GM12875 (cell line): ENCODE measurements at regions not wholly inside any gene's neighbourhood (a gene's known extent, or its start where the extent isn't known, plus 50 kb on each side); places are given as distances from the start of the nearest gene placed in this dataset.

ENCODE experiments used
- H3K4me3 ChIP-seq: one replicate; pipeline ENCODE4 v1.5.1; 2011; ENCODE audit warnings: low read depth, low read length, control low read depth
- CTCF ChIP-seq: IDR thresholded peaks from 2 replicates; pipeline ENCODE4 v1.5.1; 2011; ENCODE audit warnings: low read depth, mild to moderate bottlenecking, control low read depth, inconsistent platforms, low read length, moderate library complexity, borderline replicate concordance; ENCODE audit not compliant: insufficient read depth

- no peak overlapping the region for H3K4me3 ChIP-seq
- no peak for TF ChIP-seq CTCF
These were observed 386.0 kb downstream of the TLL1 start for GRCh38 chr4:166259081-166259480.

GRCh38 chr4:166274136-166274761, 401.2 kb downstream of the TLL1 start:
- H3K4me3 ChIP-seq, result no peak overlapping the region
- TF ChIP-seq CTCF, result no peak

GRCh38 chr4:166274775-166275174, 401.7 kb downstream of the TLL1 start:
- no peak overlapping the region for H3K4me3 ChIP-seq
- no peak for TF ChIP-seq CTCF

GRCh38 chr4:166277401-166277800, 404.4 kb downstream of the TLL1 start:
- TF ChIP-seq CTCF, result no peak
- no peak overlapping the region for H3K4me3 ChIP-seq

GRCh38 chr4:166277853-166278252, 404.8 kb downstream of the TLL1 start:
- TF ChIP-seq CTCF, result no peak
- no peak overlapping the region for H3K4me3 ChIP-seq

GRCh38 chr4:166279261-166279660, 406.2 kb downstream of the TLL1 start:
- H3K4me3 ChIP-seq, result no peak overlapping the region
- no peak for TF ChIP-seq CTCF

GRCh38 chr4:166280642-166281041, 407.6 kb downstream of the TLL1 start:
- no peak for TF ChIP-seq CTCF

More at GRCh38 chr4:166280642-166281041, 407.6 kb downstream of the TLL1 start:
- no peak overlapping the region for H3K4me3 ChIP-seq
